Pulmonary artery endothelial cell (primary cell): ENCODE measurements at regions not wholly inside any gene's neighbourhood (a gene's known extent, or its start where the extent isn't known, plus 50 kb on each side); places are given as distances from the start of the nearest gene placed in this dataset.
"Not testable (repeated sequence)": the region's sequence is repeated elsewhere in the genome, so short reads cannot be mapped to it uniquely, and the experiment has no call there.

Experiments used
- DNase-seq: peaks from one replicate; pipeline ENCODE4 v3.0.0-alpha.2; 2011; ENCODE audit warnings: low read depth, low spot score

DNA sequence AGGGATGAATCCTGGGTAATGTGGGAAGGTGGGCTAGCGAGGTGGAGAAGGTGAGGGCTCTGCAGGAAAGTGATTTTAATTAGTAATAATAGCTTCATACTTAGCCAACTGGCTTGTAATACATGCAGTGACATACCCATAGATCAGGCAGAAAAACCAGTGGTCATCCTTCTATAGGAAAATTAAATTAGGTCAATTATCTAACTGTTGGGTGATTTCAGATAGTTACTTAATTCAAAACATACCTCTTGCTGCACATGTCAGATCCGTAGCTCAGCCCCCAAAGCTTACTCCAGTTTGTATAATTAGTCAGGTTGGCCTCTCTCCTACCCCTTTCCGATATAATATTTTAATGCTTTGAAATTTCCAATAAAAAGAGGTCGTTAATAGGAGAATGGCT is 137.0 kb downstream of the TMEM114 start:
- DNase-seq: no peak

DNA sequence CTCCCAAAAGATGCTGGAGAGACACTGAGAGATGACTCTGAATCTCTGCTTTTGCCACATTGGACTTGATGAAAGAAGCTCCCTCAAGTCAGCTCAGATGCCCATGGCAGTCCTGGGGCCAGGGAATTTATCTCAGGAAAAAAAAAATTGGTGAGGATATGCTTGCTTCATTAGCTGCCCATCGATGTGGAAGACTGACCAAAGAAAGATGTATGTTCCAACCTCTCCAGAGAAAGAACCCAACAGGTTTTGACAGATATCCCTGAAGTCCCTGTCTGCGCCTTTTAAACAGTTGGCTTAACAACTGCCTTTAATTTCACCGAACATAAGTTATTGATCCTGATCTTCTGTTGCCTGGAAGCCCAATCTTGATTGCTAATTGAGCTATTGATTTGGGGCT is 137.4 kb downstream of the TMEM114 start:
- no peak for DNase-seq

- DNase-seq: no peak
Observed at GRCh38 chr16:8436931-8437330, 153.4 kb downstream of the TMEM114 start.

DNA sequence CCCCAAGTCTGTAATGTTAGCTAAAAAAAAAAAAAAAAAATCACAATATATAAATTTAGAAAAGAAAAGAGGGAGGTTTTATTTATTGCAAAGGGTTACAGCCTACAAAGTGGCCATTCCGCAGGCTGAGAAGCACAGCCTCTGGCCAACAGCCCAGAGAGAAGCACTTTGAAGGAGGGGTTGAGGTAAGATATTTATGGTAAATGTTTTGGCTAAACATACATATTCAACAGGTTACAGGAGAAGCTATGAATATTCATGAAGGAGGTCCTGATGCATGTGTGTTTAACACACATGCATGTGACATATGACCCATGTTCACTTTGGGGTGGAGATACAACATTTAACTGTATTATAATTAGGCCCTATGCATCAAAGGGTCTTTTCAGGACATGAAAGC is 158.5 kb downstream of the TMEM114 start:
- DNase-seq: no peak

GRCh38 chr16:8430401-8430800 is 159.9 kb downstream of the TMEM114 start:
- no peak for DNase-seq

DNA sequence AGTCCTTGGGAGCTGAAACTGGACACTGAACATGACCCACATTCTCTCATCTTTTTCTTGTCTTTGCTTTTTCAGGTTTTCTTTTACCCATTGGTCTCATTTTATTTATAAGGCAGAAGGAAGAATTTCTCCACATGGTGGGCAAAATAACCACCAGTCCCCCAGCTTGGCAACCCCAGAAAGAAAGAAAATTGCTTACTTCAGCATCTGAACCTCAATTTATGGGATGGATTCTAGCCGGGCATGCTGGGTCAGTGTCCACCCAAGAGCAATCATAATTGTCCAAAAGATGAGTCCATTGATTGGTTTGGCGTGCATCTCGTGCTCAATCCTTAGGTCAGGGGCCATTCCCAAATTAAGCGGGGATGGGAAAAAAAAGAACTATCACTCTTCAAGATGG is 163.7 kb downstream of the TMEM114 start:
- no peak for DNase-seq

GRCh38 chr16:8417145-8417544 is 173.2 kb downstream of the TMEM114 start:
- no peak for DNase-seq

- DNase-seq: no peak
Observed at GRCh38 chr16:8408855-8409567, 181.3 kb downstream of the TMEM114 start.

DNA sequence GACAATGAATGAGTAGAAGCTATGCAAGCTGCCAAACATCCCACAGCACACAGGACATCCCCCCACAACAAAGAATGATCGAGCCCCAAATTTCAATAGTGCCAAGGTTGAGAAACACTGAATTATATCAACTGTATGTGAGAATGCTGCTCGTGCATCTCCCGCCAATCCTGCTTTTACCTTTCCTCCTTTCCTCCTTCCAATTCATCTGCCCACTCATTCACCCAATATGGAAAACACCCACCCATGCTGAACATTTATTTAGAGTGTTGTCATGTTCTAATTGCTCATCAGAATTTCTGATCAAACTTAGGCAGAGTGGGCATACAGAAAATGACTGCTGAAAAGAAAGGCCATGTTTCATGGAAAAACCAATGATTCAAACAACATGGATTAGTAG is 183.0 kb downstream of the TMEM114 start:
- DNase-seq: no peak

DNA sequence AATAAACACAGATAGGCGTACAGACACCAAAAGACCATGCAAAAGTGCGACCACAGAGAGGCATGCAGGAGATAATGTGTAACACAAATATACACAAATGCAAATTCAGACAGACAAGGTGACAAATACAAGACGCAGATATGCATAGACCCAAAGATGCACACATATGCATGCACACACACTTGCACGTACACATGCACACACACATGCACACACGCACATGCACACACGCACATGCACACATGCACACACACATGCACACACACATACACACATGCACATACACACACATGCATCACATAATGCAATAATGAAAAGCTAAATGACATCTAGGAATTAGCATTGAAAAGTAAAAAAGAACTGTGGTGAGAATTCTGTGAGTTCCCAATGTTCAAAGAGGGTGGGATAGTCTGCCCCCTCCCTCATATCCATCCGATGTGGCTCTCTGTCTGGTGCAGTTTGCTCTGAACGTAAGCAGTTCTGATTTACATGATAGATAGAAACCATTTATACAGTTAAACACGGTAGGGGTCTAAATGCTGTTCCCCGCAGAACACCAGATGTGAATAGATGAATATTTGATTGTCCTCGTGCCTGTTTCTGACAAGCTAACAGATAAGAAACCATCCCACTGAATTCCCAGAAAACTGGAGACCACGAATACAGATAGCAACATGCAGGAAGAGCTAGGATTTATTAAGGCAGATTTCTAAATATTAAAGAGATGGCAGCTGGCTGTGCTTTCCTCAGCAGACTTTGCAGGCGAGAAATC is 186.1 kb downstream of the TMEM114 start:
- no peak for DNase-seq

DNA sequence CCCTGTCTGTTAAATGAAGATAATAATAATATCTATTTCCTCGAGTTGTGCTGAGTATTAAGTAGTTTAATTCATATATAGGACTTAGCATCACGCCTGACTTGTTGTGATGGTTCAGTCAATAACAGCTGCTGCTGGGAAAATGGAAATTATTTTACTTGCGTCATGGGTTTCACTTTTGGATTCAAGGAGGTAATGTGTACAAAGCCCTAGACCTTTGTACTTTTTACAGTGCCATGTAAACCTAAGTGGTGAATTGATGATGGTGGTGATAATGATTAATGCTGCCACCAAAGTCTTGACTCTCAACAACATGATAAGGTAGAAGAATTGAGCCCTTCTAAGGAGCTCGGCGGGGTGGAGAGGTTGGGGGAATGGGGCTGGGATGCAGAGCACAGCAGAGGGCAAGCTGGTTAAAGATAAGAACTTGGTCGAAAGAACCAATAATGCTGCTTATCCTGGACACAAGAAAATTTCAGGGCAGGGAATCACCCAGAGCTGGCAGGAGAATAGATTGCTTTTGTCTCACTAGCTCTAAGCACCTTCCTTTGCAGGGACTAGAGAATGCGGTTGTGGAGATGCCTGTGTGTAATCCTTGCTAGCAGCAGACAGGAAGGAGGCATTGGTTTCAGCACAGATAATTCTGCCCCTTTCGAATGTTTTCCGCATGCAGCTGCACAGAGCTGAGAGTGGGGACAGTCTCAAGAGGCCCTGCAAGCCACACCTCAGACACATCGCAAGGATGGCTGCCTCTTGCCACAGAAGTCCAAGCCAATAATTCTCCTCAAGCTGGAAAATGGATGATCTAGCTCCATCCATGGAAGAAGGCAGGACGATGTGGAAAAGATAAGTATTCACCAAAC is 187.1 kb downstream of the TMEM114 start:
- no peak for DNase-seq

DNA sequence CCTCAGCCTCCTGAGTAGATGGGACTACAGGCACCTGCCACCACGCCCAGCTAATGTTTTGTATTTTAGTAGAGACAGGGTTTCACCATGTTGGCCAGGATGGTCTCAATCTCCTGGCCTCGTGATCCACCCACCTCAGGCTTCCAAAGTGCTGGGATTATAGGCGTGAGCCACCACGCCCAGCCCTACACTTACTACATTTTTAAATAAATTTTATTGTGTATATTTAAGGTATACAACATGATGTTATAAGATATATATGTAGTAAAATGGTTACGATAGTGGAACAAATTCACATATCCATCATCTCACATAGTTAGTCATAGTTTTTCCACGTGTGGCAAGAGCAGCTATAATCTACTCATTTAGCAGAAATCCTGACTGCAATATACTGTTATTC is 189.6 kb downstream of the TMEM114 start:
- DNase-seq: not testable (repeated sequence)

- DNase-seq: no peak
Observed at GRCh38 chr16:8398548-8398947, 191.8 kb downstream of the TMEM114 start.

DNA sequence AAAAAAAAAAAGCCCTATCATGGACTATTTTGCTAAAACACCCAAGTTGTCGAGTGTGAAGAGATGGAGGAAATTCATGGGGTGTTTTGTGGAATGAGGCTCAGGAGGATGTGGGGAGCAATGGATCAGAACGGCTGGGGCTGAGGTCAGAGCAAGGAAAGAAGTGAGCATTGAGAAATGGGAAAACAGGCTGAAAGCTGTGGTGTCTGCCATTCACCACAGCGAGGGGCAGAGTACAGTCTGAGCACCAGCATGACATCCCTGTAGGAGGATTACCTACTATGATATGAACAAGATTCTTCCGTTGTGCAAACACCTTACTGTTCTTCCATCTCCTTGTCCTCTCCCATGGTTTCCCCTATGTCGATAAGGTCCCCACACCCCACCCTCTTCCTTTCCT is 193.1 kb downstream of the TMEM114 start:
- no peak for DNase-seq

DNA sequence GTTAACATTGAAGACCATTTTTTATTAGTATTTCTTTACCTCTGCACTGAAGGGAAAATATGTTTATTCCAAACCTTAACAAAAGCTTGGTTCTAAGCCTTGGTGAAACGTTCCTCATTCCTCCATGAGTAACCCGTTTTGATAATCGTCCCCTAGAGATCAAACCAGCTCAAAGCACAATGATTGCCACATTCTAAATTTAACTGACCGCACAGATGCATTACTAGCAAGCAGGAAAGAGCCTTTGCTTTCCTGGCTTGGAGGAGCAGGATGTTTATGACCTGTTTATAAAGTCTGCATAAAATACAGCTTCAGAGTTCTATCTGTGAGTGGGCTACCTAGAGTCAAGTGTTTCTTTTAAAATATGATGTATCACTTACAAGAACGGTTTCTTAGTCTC is 193.8 kb downstream of the TMEM114 start:
- no peak for DNase-seq

DNA sequence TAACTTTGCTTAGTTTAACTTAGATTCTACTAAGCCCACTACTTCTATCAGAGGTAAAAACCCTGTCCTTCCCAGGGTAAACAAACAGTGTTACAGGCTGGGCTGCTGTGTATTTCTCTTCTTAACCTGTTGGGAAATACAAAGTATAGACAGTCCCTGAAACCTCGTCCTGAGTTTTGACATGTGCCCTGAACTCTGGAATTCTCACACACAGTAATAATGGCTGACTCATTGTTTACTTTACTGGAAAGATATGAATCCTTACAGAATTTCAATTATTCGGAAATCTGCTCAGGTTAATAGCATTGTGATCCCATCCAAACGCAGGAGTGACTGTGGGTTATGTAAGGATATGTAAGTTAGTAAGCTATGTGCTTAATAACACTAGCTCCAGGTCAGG is 199.1 kb downstream of the TMEM114 start:
- no peak for DNase-seq

DNA sequence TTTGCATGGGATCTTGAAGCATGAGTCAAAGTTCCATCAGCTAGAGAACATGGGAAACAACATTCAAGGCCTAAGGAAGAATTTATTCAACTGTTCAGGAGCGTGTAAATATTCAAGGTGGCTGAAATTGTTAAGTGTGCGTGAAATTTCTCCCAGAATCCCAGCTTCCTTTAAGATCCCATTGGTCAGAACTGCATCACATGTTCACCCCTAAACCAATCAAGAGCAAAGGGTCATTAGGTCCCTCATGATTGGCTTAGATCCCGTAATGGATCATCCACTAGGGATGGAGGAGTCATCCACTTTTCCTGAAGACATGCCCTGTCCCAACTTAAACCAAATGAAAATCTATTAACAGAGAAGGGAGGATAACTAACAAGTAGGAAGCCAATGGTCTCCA is 201.6 kb downstream of the TMEM114 start:
- DNase-seq: no peak

GRCh38 chr16:8381814-8382213 is 208.5 kb downstream of the TMEM114 start:
- DNase-seq: no peak

- DNase-seq: no peak
Observed at GRCh38 chr16:8380311-8380710, 210.0 kb downstream of the TMEM114 start.

DNA sequence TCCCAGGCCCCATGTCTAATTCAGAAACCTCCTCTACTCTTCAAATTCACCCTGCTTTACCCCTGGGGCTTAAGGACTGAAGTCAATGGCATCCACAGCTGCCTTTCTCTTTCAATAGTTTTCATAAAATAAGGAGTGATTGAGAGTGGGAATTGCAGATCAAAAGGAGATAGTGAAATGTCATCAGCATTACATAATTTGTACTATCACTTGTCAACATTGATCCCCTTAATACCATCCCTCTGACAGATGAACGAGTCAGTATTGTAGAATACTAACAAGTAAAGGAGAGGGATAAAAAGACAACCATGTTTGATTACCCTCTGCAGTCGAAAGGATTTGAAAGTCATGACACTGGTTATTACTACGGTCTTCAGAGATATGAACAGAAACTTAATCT is 212.4 kb downstream of the TMEM114 start:
- no peak for DNase-seq

- DNase-seq: no peak
Observed at GRCh38 chr16:8376858-8377257, 213.5 kb downstream of the TMEM114 start.

DNA sequence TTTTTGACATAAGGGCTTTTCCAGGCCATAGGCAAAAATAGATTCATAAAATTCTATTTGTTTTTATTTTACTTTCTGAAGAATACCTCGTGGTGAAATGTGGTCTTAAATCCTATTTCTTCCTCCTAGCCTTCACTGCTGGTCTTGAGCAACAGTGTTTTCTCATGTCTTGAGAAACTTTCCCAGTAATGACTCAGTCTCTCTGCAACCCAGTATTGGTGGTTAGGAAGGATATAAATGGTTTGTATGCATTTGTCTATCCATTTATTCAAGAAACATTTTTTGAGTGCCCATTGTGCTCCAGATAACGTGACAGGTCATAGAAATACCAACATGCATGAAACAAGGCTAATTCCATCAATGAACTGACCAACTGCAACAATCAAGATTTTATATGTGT is 213.9 kb downstream of the TMEM114 start:
- DNase-seq: no peak
